Prostate gland (tissue), 2 donors: ENCODE measurements at regions not wholly inside any gene's neighbourhood (a gene's known extent, or its start where the extent isn't known, plus 50 kb on each side); places are given as distances from the start of the nearest gene placed in this dataset.
A peak's percentile ranks its signal among the peaks of the same experiment; 100 is the strongest.

Source experiments
- DNase-seq: peaks from one replicate; pipeline ENCODE4 v3.0.0-alpha.2; 2019; ENCODE audit warnings: low spot score
- H3K27ac ChIP-seq, 2 donors: fragments of 200-600 bp; sonication (generic); 2 replicates each; pipeline ENCODE4 v1.5.1; 2017 to 2019
- H3K27me3 ChIP-seq: fragments of 200-600 bp; sonication (generic); replicated peaks from 2 replicates; pipeline ENCODE4 v1.5.1; 2019; ENCODE audit not compliant: insufficient read depth
- H3K36me3 ChIP-seq, 2 donors: fragments of 200-600 bp; sonication (generic); 1 replicate in 1 of 2; 2 replicates in 1 of 2; pipeline versions ENCODE4 v1.5.1 to v1.8.1; 2017 to 2019
- H3K4me1 ChIP-seq: fragments of 200-600 bp; sonication (generic); replicated peaks from 2 replicates; pipeline ENCODE4 v1.5.1; 2019
- H3K4me3 ChIP-seq, 2 donors: fragments of 200-600 bp; sonication (generic); 2 replicates each; pipeline ENCODE4 v1.5.1; 2017 to 2019
- H3K9me3 ChIP-seq: fragments of 200-600 bp; sonication (generic); 2 replicates; pipeline ENCODE4 v1.5.1; 2017
- CTCF ChIP-seq, 4 experiments: fragments of 200-600 bp in 2 of 4; fragments of 450-650 bp in 2 of 4; sonication (generic) in 2 of 4; IDR thresholded peaks; 1 replicate in 3 of 4; 2 replicates in 1 of 4; pipeline ENCODE4 v1.5.1; 2016 to 2019; ENCODE audit warnings: antibody characterized with exemption in 4 of 4, mild to moderate bottlenecking in 2 of 4, moderate library complexity in 2 of 4
- POLR2A ChIP-seq: fragments of 450-650 bp; IDR thresholded peaks from one replicate; pipeline ENCODE4 v1.6.1; 2016; ENCODE audit warnings: antibody characterized with exemption, mild to moderate bottlenecking
- POLR2AphosphoS5 ChIP-seq: sonication (generic); formaldehyde crosslinking; IDR thresholded peaks from one replicate; pipeline ENCODE4 v1.6.1; 2017; ENCODE audit warnings: antibody characterized with exemption
- WGBS: methylation state at CpG from one replicate; pipeline ENCODE4 v1.1.5; 2018; 5-methylcytosine and 5-hydroxymethylcytosine counted together
- intact Hi-C: fragments of 100-400 bp; cut with DNase I; formaldehyde crosslinking; loops from one replicate; pipeline ENCODE4 v1.14.2; 2022

GRCh38 chr3:106183762-106184391 lies 315.1 kb upstream of the CBLB start:
- peak; percentile 30 for DNase-seq
- no peak for TF ChIP-seq POLR2A
- no peak for TF ChIP-seq POLR2AphosphoS5
- no peak for TF ChIP-seq CTCF (IDR thresholded peaks at IDR 0.05)
- no peaks in the 10 kb centered on the region for H3K4me1 ChIP-seq
- H3K36me3 ChIP-seq: no peaks in the 10 kb centered on the region
- 50% methylated on average over 1 of the region's 1 CpG for WGBS
- intact Hi-C loops: no loop called here
- H3K27me3 ChIP-seq: no peaks in the 10 kb centered on the region
- H3K27ac ChIP-seq: no peak overlapping the region
- H3K9me3 ChIP-seq: no peaks in the 10 kb centered on the region
- H3K4me3 ChIP-seq: no peak overlapping the region

GRCh38 chr3:106184540-106185457 lies 316.0 kb upstream of the CBLB start:
- intact Hi-C loops: no loop called here
- no peak for TF ChIP-seq POLR2A
- TF ChIP-seq POLR2AphosphoS5: no peak
- no peak for TF ChIP-seq CTCF (IDR thresholded peaks at IDR 0.05)
- Histone ChIP-seq H3K27me3 (no peaks in the 10 kb centered on the region), H3K27ac (no peak overlapping the region), H3K4me3 (no peak overlapping the region), H3K4me1 (no peaks in the 10 kb centered on the region), H3K36me3 (no peaks in the 10 kb centered on the region), H3K9me3 (no peaks in the 10 kb centered on the region)
- no peak for DNase-seq
- WGBS: 82% methylated on average over 4 of the region's 4 CpGs

DNA sequence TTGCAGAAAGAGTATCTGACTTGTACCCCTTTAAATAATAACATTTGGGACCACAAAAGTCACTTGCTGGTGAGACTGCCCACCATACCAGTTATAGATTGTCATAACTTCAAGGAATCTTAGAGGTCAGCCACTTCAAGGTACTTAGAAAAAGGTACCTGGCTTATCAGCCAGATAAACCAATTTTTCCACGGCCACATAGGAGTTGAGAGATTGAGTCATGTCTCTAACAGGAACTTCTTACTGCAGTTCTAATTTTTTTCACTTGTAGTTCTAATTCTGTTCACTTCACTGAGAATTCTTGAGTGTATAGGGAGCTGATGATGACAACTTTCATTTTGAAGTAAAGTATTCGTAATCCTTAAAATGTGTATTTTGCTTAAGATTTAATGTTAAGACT lies 317.1 kb upstream of the CBLB start:
- intact Hi-C loops: no loop called here
- no peak overlapping the region for H3K4me3 ChIP-seq
- H3K9me3 ChIP-seq: no peaks in the 10 kb centered on the region
- WGBS: 98% methylated on average over 2 of the region's 2 CpGs
- no peak for DNase-seq
- no peak overlapping the region for H3K27ac ChIP-seq
- H3K27me3 ChIP-seq: no peaks in the 10 kb centered on the region
- H3K4me1 ChIP-seq: no peaks in the 10 kb centered on the region
- TF ChIP-seq CTCF (IDR thresholded peaks at IDR 0.05) (no peak), POLR2AphosphoS5 (no peak), POLR2A (no peak)
- H3K36me3 ChIP-seq: no peaks in the 10 kb centered on the region

DNA sequence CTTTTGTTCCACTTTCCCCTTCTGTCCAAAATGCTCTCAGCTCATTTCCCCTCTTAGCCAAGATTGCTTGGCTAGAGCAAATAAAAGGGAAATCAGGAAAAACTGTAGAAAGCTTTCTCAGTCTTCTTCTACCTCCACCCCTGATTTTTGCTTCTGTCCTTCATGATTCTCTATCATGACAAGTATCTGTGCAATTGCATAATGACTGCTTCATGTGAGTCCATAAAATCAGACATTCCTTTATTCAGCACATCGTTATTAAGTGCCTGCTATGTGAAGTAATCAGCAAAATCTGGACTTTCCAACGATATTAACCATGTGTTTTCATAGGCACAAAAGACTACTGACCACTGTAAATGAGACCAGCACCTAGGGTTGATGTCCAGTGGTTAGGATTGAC lies 321.5 kb upstream of the CBLB start:
- no peak for TF ChIP-seq CTCF (IDR thresholded peaks at IDR 0.05)
- TF ChIP-seq POLR2A: no peak
- no peak for TF ChIP-seq POLR2AphosphoS5
- WGBS: 22% methylated on average over 2 of the region's 2 CpGs
- H3K36me3 ChIP-seq: no peaks in the 10 kb centered on the region
- H3K4me3 ChIP-seq: no peak overlapping the region
- DNase-seq: no peak
- no peaks in the 10 kb centered on the region for H3K9me3 ChIP-seq
- H3K27ac ChIP-seq: no peak overlapping the region
- H3K27me3 ChIP-seq: no peaks in the 10 kb centered on the region
- H3K4me1 ChIP-seq: no peaks in the 10 kb centered on the region
- intact Hi-C loops: no loop called here
